Fibroblast of the conjunctiva (primary cell): ENCODE measurements at regions not wholly inside any gene's neighbourhood (a gene's known extent, or its start where the extent isn't known, plus 50 kb on each side); places are given as distances from the start of the nearest gene placed in this dataset.
"Not testable (repeated sequence)": the region's sequence is repeated elsewhere in the genome, so short reads cannot be mapped to it uniquely, and the experiment has no call there.

Source experiments
- DNase-seq: peaks from one replicate; pipeline ENCODE4 v3.0.0-alpha.2; 2010; ENCODE audit warnings: low read depth

DNA sequence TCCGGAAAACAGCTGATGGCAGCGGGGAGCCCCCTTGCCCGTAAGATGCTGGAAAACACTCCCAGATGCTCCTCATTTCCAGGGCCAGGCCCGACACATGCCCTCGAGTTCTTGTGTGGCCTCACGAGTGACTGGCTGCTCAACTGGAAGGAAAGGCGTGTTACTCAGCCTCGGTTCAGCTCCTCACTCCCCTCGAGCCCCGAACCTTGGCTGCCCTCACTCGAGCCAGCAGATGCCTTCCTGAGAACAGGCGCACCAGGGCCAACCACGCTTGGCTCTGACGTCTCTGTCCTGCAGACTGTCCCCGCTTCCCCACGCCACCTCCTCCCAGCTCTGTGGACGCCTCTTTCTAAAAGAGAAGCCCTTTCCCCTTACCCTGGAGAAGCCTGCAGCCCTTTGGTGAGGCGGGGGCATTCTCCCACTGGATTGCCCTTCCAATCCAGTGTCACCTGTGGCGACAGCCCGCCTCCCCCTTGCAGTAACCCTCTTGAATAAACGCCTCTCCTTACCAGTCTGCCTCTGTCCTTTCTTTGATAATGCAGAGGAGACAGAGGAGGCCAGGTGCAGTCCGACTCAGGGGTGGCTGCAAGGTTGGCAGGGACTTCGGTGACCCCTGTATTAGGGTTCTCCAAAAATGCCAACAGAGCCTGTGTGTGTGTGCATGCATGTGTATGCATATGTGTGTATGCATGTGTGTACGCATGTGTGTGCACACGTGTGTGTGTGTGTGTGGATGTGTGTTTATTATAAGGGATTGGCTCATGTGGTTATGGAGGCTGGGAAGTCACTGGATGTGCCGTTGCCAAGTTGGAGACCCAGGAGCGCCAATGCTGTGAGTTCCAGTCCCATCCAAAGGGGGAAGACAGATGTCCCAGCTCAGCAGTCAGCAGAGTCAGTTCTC lies 166.3 kb downstream of the KIF26A start:
- DNase-seq: no peak

DNA sequence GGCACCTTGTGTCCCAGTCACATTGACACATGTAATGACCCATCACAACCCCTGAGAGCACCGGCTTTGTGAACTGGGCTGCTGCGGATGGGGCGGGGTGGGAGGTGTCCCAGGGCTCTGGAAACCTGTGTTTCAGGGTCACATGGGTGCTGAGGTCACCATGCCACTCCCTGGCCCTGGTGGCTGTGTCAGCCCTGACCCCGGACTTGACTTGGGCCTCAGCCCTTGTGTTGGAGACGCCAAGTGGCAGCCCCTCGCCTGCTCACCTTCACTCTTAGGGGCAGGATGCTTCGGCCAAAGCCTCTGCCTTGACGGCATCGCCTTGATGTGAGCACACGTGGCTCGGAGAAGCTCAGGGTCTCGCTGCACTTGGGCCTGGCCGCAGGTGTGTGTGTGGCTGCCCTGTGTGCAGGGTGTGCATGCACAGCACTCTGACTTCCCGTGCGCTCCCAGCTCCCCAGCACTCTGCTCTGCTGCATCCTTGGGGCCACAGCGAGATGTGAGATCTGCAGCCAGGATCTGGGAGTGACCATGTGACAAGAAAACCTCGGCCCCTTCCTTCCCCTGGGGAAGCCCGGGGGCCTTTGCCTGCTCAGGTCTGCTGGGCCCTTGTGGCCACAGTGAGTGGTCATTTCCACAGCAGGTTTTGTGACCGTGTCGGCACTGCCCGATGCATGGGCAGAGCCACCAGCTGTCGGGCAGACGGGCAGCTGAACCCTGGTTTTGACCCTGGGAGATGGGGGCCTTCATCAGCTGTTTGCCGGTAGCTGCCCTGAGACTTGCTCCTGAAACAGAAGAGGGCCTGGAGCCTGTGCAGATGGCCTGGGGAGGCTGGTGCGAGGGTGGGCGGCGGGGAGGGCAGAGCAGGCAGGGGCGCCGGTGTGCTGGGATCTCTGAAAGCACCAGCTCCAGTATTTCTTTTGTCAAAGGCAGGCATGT lies 167.4 kb downstream of the KIF26A start:
- DNase-seq: no peak

DNA sequence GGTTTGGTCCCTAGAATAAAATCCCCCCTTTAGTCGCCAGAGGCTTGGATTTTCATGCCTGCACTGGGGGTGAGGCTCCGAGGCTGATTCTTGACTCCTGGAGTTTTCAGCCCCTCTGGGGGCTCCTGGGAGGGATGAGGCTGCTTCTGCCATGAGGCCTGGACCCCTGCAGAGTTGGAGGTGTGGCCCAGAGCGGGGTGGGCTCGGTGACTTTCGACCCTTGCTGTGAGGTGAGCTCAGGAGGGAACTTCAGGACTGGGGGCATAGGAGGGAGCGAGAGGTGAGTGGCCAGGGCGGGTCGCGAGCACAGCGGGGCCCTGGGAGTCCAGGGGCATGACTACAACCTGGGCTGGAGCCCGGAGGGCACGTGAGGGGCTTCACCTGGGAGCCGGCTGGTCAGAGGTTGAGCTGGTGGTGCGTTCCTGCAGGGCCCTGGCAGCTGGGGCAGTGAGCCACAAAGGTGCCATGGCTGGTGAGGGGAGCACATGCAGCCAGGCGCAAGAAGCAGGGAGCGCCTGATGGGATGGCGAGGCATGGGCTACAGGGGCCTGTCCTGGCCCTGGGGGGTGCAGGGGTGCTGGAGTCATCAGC lies 168.2 kb downstream of the KIF26A start:
- DNase-seq: no peak

GRCh38 chr14:104307246-104307626 lies 168.8 kb downstream of the KIF26A start:
- DNase-seq: no peak

GRCh38 chr14:104307627-104308401 lies 169.4 kb downstream of the KIF26A start:
- DNase-seq: no peak

DNA sequence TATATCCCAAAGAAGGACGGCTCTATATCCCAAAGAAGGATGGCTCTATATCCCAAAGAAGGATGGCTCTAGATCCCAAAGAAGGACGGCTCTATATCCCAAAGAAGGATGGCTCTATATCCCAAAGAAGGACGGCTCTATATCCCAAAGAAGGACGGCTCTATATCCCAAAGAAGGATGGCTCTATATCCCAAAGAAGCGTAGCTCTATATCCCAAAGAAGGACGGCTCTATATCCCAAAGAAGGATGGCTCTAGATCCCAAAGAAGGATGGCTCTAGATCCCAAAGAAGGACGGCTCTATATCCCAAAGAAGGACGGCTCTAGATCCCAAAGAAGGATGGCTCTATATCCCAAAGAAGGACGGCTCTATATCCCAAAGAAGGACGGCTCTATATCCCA lies 170.1 kb downstream of the KIF26A start:
- not testable (repeated sequence) for DNase-seq

DNA sequence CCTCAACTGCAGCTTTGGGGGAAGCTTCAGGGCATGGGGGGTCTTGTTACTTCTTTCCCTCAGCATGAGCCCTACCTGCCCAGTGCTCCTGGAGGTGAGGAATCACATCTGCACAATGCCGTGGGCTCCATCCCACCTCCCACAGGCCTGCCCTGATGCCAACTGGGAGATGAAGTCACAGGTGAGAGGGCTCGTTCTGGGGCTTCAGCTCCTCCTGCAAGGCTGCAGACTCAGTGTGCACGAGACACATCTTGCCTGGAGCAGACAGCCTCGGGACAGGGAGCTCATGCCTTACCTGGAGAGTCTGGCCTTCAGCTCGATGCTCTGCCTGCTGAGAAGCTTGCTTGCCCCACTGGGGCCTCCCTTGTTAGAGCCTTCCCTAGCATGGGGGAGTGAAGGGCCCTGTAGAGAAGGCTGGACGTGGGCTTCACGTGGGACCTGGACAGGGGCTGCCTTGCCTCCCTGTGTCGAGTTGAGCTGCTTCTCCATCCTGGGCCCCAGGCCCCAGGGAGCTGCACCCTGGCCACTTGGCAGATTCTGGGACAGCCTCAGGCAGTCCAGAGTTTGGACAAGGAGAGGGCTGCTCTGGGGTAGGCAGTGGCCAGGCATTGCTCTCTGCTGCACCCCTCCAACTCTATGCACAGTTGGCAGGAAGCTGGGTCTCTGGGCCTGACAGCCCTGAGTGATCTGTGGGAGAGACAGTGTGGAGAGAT lies 171.4 kb downstream of the KIF26A start:
- no peak for DNase-seq

DNA sequence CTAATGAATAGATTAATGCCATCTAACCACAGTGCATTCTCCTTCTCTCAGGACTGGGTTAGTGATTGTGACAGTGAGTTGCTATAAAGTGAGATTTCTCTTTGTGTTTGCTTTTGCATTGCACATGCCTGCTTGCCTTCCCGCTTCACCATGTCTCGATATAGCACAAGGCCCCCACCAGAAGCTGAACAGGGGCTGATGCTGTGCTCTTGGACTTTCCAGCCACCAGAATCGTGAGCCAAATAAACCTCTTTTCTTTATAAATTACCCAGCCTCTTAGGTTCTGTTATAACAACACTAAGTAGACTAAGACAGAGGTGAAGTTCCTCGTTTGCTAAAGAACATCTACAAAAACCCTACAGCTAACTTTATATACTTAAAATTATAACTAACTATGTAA lies 173.0 kb downstream of the KIF26A start:
- DNase-seq: no peak

DNA sequence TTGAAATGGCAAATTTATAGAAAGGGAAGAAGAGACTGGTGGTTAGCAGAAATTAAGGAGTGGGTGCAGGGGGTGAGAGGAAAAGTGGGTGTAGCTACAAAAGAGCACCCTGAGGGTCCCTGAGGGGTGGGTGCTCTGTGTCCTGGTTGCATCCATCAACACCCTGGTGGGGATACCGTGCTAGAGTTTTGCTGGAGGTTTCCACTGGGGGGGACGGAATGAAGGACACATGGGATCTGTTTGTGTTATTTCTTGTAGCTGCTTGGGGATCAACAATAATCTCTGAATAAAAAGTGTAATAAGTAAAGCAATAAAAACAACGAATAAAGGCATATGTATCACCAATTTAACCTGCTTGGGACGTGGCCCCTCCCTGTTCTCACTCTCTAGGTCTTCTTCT lies 175.3 kb downstream of the KIF26A start:
- DNase-seq: no peak

DNA sequence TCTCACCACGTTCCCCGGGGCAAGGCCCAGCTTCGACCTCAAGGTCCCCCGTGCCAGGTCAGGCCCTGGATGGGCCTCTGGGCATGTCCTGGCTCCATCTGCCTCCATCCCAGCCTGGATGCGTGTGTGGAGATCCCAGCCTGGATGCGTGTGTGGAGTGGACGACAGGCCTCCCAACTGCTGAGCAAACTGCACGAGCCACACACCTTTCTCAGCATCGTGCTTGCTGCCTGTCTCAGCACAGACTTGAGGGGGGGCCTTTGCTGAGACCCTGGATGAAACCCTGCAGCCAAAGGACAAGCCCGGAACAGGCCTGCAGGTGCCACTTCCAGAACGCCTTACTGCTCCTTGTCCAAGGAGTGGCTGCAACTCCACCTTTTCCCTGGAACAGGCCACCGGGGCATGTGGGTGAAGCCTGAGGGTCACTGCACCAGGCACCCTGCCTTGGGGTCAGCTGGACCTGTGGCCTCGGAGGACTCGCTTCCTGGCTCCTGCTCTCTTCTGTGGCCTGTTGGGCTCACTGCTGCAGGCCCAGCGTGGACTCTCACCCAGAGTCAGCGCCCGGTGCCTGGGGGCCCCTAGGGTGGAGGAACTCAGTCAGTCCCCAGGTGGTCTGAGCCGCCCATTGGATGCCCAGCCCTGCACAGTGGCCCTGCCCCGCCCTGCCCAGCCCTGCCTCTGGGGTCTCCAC lies 176.0 kb downstream of the KIF26A start:
- DNase-seq: no peak

DNA sequence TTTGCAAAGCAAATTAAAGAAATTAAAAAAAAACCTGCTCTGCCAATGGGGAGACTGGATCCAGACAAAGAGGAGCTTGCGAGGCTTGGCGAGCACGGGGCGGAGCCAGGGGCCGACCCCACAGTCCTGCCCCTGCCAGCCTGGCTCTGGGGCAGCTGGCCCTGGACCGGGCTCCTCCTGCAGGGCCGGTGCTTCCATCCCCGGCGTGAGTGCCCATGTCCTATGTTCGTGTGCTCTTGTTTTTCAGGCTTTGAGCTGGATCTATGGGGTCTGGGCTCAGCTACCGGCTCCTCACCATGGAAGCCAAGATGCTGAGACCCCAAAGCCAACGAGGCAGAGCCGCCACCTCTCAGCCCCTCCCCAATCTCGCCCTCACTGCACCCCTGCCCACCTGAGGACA lies 176.8 kb downstream of the KIF26A start:
- DNase-seq: no peak

DNA sequence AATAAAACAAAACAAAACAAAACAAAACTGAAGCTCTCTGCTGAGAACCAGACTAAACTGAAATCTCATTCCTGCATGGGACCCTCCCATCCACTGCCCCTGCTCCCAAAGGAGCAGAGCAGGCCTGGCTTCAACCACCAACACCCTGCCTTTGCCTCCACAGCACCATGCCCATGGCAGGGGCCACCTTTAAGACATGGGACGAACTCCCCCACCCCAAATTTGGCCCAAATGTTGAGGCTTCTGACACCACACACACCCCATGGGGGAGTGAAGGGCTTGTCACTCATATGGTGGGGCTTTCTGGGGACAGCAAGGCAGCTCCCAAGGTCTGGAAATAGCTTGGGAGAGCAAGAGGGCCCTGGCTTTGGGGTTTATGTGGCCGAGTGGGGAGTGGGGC lies 177.2 kb downstream of the KIF26A start:
- DNase-seq: no peak

GRCh38 chr14:104316121-104316722 lies 177.8 kb downstream of the KIF26A start:
- no peak for DNase-seq

GRCh38 chr14:104316723-104317491 lies 178.5 kb downstream of the KIF26A start:
- no peak for DNase-seq

GRCh38 chr14:104317492-104317805 lies 179.1 kb downstream of the KIF26A start:
- DNase-seq: no peak

DNA sequence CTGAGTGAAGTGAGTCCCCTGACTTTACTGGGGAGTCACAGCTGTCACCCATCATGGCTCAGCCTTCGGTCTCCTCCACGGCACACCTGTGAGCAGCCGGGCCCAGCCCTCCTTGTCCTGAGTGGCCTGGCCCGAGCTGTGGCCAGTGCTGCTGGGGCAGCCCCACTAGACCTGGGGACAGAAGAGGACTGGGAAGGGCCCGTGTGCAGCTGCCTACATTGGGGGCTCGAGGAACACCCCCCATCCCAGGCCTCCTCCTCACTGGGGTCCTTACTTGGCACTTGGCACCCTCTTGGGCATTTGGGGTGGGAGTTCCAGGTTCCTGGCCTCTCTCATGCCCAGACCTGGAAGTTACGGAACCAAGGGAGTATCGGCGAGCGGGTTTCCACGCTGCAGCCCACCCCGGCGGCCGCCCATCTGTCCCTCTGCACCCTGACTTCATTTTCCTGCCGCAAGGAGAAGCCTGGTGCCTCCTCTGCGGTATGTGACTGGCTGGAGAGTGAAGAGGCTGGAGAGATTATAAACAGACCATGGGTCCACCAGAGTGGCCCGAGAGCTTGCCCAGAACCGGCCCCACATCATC lies 179.7 kb downstream of the KIF26A start:
- no peak for DNase-seq

- DNase-seq: no peak
Measured at GRCh38 chr14:104318558-104319490, 180.4 kb downstream of the KIF26A start.
